GM19043 (cell line): ENCODE measurements at regions not wholly inside any gene's neighbourhood (a gene's known extent, or its start where the extent isn't known, plus 50 kb on each side); places are given as distances from the start of the nearest gene placed in this dataset.
"Not testable (repeated sequence)": the region's sequence is repeated elsewhere in the genome, so short reads cannot be mapped to it uniquely, and the experiment has no call there.

Experiments used
- ATAC-seq: cut with Tn5 transposase; IDR thresholded peaks from one replicate; pipeline ENCODE4 v1.9.1; 2021; ENCODE audit warnings: low read depth; ENCODE audit not compliant: unreplicated experiment

DNA sequence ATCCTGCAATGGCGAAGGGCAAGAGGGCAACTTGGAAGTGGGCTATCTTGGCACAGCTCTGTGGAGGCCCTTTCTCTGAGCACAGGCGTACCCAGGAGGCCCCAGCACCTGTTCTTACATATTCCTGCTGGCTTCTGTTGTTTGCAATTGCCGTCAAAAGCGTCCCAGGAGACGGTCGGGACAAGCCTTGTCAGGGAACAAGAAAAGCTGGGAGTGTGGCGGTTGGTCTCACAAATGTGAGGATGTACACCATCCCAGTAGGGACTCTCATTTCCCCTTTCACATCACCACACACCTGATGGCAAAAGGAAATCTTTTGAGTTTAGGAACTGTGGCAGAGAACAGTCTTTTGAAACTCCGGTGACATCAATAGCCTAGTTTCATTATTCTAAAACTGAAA, 94.7 kb upstream of the EFEMP1 start:
- ATAC-seq = no peak

DNA sequence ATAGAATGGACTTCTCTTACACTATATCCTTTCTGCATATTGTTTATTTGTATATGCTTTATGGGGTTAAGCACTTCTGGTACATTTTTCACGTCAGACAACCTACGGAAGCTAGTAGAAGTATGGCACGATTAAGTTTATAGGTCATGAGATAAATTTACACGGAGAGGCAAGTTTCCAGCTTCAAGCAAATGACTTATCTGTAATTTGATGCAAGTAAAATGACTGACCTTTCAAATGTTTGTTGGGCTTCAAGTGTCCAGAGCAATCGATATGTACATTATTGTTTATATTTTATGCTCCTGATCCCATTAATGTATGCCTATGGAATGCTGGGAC, 97.5 kb upstream of the EFEMP1 start:
- no peak for ATAC-seq

DNA sequence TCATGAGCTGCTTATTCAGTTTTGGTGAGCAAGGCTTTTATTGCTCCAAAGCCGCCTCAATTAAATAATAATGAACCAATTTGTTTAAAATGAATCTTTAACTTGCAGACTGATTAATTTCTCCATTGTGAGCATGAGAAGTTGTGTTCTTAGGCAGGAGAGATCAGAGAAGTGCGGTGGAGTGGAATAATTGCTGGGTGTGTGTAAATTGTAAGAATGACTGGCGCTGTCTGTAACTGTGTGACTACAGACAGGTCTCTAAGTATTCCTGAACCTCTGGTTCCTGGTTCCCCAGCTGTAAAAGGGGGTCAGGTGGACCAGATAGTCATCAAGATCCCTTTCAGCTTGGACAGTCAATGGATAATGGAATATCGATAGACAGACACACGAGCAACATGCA, 98.0 kb upstream of the EFEMP1 start:
- no peak for ATAC-seq

DNA sequence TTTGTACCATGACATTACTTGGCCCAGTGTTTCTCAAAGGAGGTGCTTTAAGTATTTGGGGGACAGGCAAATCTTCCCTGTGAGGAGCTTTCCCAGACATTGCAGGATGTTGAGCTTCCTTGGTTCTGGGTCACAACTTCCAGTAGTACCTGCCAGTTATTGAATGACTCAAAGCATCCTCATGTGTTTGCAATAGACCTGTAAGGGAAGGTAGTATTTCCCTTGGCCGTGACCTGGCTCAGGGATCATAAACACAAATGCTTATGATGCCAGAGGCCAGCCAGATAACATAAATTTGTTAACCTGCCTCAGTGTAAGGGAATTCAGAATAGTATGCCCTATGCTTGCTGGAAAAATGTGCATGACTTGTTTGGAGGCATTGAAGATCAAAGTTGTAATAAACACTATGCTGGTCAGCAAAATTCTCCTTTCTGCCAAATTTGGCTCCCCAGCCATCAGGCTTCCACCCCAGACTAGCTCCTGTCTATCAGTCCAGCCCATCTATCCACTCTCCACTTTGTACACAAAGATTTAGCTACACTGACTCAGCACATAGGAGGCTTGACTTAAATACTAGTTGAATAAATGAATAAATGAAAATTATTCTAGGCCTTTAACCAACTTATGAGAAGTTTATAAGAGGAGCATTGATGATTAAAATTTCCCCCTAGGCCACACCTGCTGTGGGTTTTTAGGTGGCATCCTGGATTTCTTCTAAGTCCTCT, 102.0 kb upstream of the EFEMP1 start:
- no peak for ATAC-seq

DNA sequence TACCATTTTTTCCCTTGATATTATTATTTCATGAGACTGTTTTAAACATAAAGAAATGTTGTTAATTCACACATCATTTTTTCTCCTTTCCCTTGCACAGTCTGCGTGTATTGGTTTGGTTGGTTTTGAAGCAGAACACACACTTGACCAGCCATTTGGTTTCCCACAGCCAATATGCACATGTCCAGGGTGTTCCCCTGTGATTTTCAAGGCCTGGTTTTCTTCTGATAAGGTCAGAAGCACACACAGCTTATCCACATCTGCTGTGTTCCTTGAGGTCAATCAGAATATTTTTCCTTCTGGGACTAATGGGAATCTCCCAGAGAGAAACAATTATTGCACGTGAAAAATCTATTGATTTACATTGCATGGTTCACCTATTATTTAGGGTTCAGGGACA, 103.2 kb upstream of the EFEMP1 start:
- ATAC-seq = no peak

DNA sequence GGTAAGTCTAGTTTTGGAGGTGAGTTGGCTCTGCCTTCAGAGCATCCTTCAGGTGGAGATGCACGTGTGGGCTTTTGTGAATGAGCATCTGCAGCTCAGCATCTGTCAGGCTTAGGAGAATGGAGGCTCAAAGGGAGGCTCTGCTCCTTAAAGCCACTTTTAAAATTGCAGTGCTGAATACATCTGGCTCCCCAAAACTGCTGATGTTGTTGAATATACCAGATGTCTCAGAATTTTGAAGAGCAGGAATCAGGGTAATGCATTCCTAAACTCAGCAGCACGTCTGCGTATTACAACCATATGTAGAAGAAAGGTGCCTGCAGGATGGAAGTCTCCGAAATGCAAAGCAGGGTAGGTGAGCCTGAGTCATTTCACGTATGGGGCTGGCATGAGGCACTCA, 106.5 kb upstream of the EFEMP1 start:
- ATAC-seq = no peak

DNA sequence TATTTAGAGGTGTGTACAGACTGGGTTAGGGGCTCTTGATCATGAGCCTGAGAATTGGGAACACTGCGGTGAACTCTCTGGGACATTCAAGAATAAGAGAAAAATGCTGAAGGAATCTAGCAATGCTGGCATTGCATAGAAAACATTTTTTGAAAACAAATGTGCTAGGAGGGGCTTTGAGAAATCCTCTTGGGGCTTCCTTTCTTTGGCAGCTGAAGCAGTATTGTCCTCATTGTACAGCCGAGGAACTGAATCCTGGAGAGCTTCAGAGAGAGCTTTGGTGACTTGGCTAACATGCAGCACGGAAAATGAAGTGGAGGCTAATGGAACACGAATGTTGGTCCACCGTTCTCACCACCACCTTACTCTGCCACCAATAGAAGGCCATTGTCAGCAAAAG, 107.3 kb upstream of the EFEMP1 start:
- no peak for ATAC-seq

DNA sequence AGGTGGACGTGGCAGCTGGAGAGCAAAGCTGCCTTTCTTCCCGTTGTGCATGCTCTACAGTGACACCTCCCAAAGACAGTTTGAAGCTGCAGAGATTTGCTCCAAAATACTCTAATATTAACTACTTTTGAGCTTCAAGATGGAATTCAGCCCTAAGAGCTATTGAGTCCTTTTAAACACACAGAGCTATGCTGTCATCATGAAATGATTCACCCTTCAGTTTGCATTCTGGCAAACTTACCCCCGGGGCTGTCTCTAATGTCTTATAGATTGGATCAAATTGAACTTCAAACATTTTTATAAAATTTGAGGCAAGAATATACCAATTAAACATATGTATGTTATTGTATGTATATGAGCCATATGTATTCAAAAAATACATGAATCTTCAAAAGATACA, 110.7 kb upstream of the EFEMP1 start:
- ATAC-seq = no peak

DNA sequence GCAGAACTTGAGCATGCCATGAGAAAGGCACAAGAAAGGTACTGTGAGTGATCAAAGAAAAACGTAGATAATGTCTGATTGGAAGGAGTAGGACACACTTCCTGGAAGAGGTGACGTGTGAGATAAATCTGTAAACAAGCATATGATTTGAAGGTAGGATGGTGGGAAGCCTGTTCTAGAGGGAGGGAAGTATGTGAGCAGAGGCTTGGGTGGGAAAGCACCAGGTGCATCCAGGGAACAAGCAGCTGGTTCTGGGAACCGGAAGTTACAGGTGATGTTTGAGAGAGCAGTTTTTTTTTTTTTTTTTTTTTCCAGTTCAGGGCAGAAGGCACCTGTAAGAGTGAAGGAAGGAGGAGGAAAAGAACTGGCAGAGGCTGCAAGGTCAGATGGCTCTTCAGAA, 116.6 kb upstream of the EFEMP1 start:
- ATAC-seq = no peak

DNA sequence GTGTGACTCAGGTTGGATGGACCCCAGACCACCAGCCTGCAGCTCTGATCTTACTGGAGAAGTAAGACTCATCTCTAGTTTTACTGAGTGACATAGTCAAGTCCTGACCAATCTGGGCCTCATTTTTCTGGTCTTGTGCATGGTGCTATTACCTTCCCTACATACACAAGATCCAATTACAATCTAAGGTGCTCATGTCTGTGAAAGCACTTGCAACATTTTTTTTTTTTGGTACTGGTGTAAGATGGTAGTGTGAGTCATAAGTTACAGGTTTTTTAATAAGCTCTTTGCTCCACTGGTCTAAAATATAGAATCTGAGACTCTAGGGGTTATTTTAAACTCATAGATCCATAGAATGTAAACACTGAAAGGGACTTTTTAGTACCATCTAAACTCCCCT, 117.3 kb upstream of the EFEMP1 start:
- no peak for ATAC-seq

DNA sequence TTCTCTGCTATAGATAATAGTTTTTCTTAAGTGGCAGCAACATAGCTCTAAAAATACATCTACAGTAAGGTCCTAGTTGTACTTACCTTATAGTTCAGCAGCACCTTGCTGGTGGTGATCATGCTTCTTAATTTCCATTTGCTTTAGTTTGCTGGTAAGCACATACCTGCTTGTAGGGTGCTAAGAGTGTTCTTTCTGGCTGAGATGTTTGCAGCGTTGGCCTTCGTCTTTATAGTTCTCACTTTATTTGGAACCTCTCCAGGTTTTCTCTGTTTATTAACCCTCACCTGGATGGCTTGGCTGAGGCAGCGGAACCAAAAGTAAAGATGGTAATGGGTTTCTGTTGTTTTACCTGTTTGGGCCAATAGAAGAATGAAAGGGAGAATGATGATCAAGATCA, 123.6 kb upstream of the EFEMP1 start:
- ATAC-seq = no peak

DNA sequence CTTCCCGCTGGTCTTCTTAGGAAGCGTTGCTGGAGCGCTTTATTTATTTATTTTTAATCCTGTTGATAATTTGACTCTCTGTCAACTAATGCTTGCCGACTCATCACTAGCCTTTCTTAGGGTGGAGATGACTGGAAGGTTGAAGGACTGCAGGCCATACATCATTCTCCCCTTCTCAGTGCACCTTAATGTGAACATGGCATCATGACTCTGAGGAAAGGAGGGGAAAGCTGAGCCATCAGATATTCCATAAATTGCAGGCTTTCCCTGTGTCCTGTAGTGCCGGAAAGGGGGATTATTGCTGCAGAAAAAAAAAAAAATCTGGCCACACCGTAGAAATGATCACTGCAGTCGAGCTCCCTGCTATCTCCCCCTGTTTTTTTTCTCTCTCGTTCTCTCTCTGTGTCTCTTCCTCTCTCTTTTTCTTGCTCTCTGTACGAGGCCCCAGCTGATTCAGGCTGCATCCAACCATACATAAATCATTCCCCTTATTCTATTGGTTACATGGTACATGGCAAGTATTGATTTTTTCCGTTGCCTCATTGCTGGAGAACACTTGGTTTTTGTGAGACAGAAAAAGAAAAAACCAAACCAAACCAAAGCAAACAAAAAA, 125.8 kb upstream of the EFEMP1 start:
- no peak for ATAC-seq

DNA sequence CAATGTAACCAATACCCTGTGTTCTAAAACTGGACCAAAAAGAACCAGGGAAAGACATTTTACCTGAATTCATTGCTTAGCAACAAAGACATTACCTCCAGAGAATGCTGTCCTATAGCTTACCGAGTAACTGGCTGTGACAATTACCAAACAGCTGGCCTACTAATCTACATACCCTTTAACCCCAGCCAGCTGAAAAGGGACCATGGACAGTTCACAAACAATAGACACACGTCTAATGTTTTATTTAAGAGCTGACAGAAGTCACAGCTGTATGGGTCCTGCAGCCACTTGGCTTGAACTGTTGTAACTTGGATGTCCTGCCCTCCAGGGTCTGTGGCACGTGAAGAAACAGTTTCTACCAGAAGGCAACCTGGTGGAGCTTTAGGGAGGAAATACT, 130.1 kb upstream of the EFEMP1 start:
- no peak for ATAC-seq

DNA sequence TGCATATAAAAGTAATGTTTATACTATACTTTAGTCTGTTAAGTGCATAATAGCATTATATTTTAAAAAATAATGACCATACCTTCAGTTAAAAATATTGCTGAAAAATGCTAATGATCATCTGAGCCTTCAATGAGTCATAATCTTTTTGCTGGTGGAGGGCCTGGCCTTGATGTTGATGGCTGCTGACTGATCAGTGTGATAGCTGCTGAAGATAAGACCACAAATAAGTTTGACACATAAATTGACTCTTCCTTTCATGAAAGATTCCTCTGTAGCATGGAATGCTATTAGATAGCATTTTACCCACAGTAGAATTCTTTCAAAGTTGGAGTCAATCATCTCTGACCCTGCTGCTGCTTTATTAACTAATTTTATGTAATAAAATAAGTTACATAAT, 128.4 kb upstream of the CCDC85A start:
- no peak for ATAC-seq

DNA sequence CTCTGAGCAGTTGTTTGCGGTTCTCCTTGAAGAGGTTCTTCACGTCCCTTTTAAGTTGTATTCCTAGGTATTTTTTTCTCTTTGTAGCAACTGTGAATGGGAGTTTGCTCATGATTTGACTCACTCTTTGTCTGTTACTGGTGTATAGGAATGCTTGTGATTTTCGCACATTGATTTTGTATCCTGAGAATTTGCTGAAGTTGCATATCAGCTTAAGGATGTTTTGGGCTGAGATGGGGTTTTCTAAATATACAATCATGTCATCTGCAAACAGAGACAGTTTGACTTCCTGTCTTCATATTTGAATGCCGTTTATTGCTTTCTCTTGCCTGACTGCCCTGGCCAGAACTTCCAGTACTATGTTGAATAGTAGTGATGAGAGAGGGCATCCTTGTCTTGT, 122.5 kb upstream of the CCDC85A start:
- not testable (repeated sequence) for ATAC-seq

DNA sequence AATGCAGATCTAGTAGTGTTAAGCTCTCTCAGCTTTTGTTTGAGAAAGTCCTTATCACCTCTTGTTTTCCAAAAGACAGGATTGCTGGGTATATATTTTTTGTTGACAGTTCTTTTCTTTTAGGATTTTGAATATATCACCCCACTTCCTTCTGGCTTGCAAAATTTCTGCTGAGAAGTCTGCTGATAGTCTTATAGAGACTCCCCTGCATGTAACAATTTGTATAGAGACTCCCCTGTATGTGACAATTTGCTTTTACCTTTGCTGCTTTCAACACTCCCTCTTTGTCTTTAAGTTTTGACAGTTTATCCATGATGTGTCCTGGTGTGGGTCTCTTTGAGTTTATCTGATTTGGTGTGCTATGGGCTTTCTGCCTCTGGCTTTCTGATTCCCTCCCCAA, 115.0 kb upstream of the CCDC85A start:
- no peak for ATAC-seq

DNA sequence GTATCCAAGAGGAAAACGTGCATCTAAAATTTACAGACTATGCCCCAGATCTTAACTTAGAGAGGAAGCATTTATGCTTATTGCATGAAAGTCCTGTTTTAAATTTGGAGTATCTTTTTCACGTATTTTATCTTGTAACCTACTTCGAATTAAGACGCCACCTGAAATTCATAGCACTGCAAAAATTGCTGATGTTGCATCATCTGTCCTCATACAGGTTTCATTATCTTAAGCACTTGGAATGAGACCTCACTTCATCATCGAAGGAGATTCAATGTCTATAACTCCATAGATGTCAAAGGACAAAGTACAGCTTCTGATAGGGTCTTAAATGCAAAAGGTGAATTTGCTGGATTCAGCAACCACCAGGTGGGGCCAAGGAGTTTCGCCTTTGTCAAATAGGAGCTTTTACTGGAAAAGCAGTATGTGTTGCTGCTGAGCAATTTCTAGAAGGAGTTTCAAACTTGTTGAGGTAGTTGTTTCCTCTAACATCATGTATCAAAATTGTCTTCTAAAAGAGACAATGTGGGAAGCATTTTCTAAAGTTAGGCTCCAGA, 106.4 kb upstream of the CCDC85A start:
- no peak for ATAC-seq

DNA sequence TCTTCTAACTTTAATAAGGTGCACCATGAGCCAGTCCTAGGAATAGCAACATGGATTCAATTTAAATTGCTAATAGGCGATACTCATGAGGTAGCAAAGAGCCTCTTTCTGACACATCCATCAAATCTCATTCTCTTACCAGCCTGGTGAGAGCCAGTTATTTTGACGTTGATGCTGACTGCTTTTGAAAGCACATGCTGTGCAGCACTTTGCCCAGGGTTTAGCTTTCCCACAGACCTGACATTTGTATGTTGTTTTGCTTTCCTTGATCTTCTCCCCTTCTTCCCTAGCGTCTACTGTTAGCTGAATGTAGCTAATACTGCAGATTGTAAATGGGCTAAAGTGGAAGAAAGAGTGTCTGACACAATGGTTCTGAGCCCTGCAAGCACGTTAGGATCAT, 101.1 kb upstream of the CCDC85A start:
- no peak for ATAC-seq

DNA sequence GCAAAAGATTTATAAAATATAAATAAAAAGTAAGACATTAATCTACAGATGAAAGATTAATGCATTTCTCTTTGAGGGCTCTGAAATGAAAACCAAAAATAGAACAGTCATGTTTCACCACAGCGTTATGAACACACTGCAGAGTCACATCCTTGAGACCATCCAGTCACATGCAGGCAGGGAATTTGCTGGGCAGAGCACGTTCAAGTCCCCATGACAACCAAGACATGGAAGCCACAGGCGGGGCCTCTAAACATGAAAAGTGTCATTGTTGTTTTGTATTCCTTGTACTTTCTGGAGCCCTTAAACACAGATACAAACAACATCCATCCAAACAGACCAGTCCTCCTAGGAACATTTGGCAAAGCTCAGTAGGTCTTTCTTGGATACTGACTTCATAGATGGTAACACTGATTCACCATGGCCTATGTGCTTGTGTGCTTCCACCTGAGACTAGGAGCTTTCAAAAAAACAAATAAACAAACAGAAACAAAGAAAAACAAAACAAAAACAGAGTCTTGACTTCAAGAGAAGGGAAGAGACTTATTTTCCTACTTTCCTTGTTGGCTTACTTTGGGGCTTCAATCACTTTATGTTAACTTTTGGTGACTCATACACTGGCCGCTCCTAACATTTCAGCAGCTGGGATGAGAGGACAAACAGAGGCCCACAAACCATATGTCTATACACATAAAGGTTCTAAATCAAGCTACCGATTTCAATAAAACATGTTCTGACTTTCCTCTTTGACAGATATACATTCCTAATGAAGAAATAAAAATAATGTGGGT, 99.5 kb upstream of the CCDC85A start:
- no peak for ATAC-seq

DNA sequence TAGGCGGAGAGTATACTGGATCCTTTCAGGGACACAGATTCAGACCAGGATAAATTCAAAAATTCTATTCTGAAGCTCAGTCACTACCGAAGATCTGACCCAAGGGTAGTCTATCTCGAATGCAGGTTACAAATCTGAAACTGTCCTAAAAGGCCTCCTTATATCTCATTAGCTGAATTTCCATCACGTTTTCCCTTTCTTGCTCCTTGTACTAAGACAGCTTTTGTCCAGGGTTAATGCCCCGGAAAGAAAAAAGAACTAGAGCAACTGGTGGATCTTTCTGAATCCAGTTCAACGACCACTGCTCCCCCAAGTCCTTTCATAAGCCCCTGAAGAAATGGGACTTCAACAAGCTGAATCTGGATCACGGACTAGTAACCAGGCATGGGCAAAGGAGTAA, 97.5 kb upstream of the CCDC85A start:
- no peak for ATAC-seq

DNA sequence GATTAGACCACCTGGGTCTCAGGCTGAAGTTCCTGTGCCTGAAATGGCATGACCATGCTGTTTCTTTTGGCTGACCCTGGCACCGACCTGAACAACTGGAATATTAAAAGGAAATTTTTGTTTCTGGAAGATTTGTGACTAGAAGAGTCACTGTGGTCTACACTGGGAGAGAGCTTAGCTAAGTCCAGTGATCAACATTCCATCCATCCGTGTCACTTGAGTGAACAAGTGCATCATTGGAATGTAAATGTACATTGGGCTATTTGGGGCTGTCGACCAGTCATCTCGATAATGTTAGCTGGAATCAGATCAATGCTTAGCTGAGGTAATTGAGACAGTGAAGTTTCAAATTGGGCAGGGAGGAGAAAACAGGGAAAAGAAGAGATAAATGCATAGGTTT, 95.4 kb upstream of the CCDC85A start:
- ATAC-seq = no peak

DNA sequence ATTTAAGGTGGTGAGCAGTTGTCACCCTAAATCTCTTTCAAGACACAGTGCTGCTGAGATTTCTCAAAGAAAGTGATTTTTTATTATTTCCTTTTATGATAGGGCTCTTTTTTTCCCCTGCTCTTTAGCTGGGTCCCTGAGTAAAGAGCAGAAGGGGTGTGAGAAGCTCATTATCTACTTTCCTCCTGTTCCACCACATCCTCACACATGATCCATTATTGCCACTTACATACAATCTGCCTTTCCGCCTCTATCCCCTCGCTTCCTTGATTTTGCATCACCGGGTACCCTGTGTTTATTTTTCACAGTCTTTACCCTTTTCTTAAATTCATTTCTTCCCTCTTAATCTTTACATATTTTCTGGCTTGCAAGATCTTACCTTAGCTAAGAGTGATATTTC, 93.9 kb upstream of the CCDC85A start:
- ATAC-seq = no peak
